Osteocyte (in vitro differentiated cells): ENCODE measurements at regions not wholly inside any gene's neighbourhood (a gene's known extent, or its start where the extent isn't known, plus 50 kb on each side); places are given as distances from the start of the nearest gene placed in this dataset.
A peak's percentile ranks its signal among the peaks of the same experiment; 100 is the strongest.

Experiments
- DNase-seq: peaks from one replicate; pipeline ENCODE4 v3.0.0; 2021; ENCODE audit warnings: mixed read lengths; ENCODE audit not compliant: unreplicated experiment; ENCODE audit errors: extremely low spot score
- H3K27ac Mint-ChIP-seq: one replicate; pipeline ENCODE4 v1.8.0; 2021; ENCODE audit warnings: mild to moderate bottlenecking, mixed read lengths; ENCODE audit not compliant: unreplicated experiment
- H3K27me3 Mint-ChIP-seq: one replicate; pipeline ENCODE4 v1.8.0; 2021; ENCODE audit warnings: mixed read lengths; ENCODE audit not compliant: unreplicated experiment
- H3K36me3 Mint-ChIP-seq: one replicate; pipeline ENCODE4 v1.8.0; 2021; ENCODE audit warnings: mixed read lengths; ENCODE audit not compliant: unreplicated experiment
- H3K4me1 Mint-ChIP-seq: one replicate; pipeline ENCODE4 v1.8.0; 2021; ENCODE audit warnings: mixed read lengths; ENCODE audit not compliant: unreplicated experiment
- H3K4me3 Mint-ChIP-seq: one replicate; pipeline ENCODE4 v1.8.0; 2021; ENCODE audit warnings: mild to moderate bottlenecking, moderate library complexity, mixed read lengths; ENCODE audit not compliant: unreplicated experiment
- H3K9me3 Mint-ChIP-seq: one replicate; pipeline ENCODE4 v1.8.0; 2021; ENCODE audit warnings: mixed read lengths; ENCODE audit not compliant: unreplicated experiment
- TF ChIP-seq, protein P1 (sequence below): fragments of 200-600 bp; sonication (generic); IDR thresholded peaks from 2 replicates; pipeline ENCODE4 v1.5.0; 2021; ENCODE audit warnings: antibody characterized with exemption, mild to moderate bottlenecking, moderate library complexity

DNA sequence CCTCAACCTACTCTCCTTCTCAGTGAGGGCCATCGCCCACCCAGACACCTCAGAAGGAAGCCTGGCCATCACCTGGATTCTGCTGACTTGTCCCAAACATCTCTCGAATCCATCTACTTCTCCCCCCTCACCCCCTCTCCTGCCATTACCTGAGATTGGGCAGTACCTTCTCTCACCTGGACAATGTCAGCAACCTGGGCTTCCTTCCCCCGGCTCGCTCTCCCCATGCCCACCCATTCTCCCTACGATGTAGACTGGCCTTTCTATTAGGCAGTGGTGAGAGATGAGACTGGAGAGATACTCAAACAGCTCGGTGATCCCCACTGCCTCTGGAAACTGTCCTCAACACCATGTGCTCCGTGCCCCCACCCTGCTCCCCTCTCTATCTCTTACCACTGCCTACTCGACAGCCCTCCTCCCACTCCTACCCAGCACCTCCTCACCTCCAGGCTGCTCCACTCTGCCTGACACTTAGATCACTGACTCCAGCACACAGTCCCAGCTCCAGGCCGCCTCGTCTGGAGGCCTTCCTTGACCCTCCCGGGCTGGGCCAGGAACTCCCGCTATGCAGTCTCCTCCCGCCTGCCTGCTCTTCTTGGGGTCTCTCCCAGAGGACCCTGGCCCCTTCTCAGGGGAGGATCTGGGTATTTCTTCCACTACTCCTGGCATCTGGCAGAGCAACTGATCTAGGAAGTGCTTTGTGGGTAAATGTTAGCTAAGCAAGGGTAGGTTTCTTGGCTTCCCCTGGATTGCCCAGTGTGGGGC lies 235.8 kb upstream of the NLRP1 start:
- Mint-ChIP-seq H3K27me3 (peaks cover 9% of the 10 kb centered on the region), H3K9me3 (no peaks in the 10 kb centered on the region), H3K27ac (no peak overlapping the region), H3K4me3 (no peak overlapping the region), H3K4me1 (peaks cover 15% of the 10 kb centered on the region), H3K36me3 (no peaks in the 10 kb centered on the region)
- TF ChIP-seq, protein P1, sequence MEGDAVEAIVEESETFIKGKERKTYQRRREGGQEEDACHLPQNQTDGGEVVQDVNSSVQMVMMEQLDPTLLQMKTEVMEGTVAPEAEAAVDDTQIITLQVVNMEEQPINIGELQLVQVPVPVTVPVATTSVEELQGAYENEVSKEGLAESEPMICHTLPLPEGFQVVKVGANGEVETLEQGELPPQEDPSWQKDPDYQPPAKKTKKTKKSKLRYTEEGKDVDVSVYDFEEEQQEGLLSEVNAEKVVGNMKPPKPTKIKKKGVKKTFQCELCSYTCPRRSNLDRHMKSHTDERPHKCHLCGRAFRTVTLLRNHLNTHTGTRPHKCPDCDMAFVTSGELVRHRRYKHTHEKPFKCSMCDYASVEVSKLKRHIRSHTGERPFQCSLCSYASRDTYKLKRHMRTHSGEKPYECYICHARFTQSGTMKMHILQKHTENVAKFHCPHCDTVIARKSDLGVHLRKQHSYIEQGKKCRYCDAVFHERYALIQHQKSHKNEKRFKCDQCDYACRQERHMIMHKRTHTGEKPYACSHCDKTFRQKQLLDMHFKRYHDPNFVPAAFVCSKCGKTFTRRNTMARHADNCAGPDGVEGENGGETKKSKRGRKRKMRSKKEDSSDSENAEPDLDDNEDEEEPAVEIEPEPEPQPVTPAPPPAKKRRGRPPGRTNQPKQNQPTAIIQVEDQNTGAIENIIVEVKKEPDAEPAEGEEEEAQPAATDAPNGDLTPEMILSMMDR: no peak
- DNase-seq: peak; percentile 77

DNA sequence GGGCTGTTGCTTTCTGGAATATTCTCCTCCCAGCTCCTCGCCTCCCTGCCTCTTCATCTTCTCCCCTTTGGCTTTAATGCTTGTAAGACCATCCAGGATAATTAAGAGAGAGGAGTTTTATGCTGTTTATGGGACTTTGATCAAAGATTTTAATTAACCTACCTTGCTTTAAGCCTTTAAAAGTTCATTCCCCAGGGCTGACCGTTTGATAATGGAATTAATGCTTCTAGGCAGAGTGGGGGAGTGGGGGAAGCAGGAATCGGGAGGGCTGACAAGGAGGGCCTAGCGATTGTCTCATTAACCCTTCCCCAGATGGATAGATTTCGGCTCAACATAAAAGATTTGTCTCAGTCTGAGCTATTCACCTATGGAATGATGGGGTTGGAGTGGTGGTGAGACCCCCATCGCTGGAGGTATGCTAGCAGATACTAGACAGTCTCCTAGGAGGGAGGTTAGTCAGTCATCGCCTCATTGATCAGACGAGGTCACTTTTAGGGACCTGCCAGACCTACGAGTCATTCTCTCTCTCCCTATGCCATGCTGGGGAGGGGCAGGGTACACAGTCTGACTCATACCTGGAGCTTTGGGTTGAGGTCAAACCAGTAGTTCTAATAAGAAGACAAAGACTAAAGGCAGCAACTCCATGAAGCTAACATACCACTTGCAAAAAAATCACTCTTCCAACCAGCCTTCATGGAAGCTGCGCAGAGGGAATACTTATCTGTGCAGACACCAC lies 236.6 kb upstream of the NLRP1 start:
- no peaks in the 10 kb centered on the region for H3K9me3 Mint-ChIP-seq
- peaks cover 20% of the 10 kb centered on the region for H3K4me1 Mint-ChIP-seq
- H3K4me3 Mint-ChIP-seq: no peak overlapping the region
- no peaks in the 10 kb centered on the region for H3K36me3 Mint-ChIP-seq
- peaks cover 6% of the 10 kb centered on the region for H3K27me3 Mint-ChIP-seq
- DNase-seq: peak; percentile 42
- H3K27ac Mint-ChIP-seq: no peak overlapping the region
- TF ChIP-seq, protein P1: no peak

DNA sequence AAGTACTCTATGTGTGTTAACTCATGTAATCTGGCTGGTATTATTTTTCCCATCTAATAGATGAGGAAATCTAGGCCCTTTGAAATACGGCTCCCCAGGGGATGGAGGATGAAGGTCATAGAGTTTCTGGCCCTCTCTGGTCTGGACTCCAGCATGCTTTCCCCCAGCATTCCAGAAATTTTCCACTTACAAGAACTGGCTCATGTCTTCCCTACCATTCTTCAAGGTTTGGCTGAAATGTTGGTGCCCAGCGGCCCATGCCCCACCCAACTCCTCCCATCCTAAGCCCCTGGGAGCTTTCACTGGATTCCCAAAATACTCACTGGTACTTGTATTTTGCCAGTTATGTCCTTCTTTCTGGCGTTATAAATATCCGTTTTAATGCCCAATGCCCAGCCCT lies 237.5 kb upstream of the NLRP1 start:
- H3K27me3 Mint-ChIP-seq: peaks cover 3% of the 10 kb centered on the region
- peak; percentile 56 for DNase-seq
- H3K27ac Mint-ChIP-seq: no peak overlapping the region
- H3K4me3 Mint-ChIP-seq: no peak overlapping the region
- H3K9me3 Mint-ChIP-seq: no peaks in the 10 kb centered on the region
- H3K4me1 Mint-ChIP-seq: peaks cover 26% of the 10 kb centered on the region
- H3K36me3 Mint-ChIP-seq: no peaks in the 10 kb centered on the region
- TF ChIP-seq, protein P1: no peak

GRCh38 chr17:5822281-5823060 lies 238.2 kb upstream of the NLRP1 start:
- Mint-ChIP-seq H3K4me3 (no peak overlapping the region), H3K27ac (no peak overlapping the region), H3K36me3 (no peaks in the 10 kb centered on the region), H3K4me1 (peaks cover 26% of the 10 kb centered on the region), H3K27me3 (peaks cover 3% of the 10 kb centered on the region), H3K9me3 (no peaks in the 10 kb centered on the region)
- TF ChIP-seq, protein P1: no peak
- peak; percentile 70 for DNase-seq
